ENCODE measurements at regions not wholly inside any gene's neighbourhood (a gene's known extent, or its start where the extent isn't known, plus 50 kb on each side); places are given as distances from the start of the nearest gene placed in this dataset.

- H3K4me1 ChIP-seq (ENCODE audit: control insufficient read depth, insufficient read depth, low read length), result no peaks in the 10 kb centered on the region
- no peaks in the 10 kb centered on the region for H3K27me3 ChIP-seq (replicated peaks in 1 of 2; ENCODE audit: control insufficient read depth in 2 of 2, insufficient read depth in 2 of 2, low read length in 1 of 2)
- DNase-seq (ENCODE audit: low read depth, low spot score), result no peak
- in situ Hi-C loops (cut with MboI) (no loop called here), intact Hi-C loops (cut with micrococcal nuclease; ENCODE audit: unreplicated experiment) (no loop called here)
- no peaks in the 10 kb centered on the region for H3K36me3 ChIP-seq (ENCODE audit: control insufficient read depth in 2 of 2, insufficient read depth in 2 of 2, low read length in 1 of 2)
- CTCF ChIA-PET, result no interaction called here
- no peak for FAIRE-seq
- BruUV-seq (replicated peaks), result no TSS peak
- no peaks in the 10 kb centered on the region; the same call in 2 of the 3 replicates for H3K9me3 ChIP-seq (replicated peaks; ENCODE audit: control insufficient read depth, insufficient read depth, low read length)
- H3K79me2 ChIP-seq (ENCODE audit: control insufficient read depth, insufficient read depth, low read length), result no peaks in the 10 kb centered on the region
- RAD21 ChIA-PET (ENCODE audit: unreplicated experiment), result no interaction called here
- WGBS (ENCODE audit: insufficient coverage, insufficient replicate concordance, low lambda C conversion rate, missing lambda C conversion rate), result 29% methylated on average over 6 of the region's 6 CpGs
- no peaks in the 10 kb centered on the region for H4K20me1 ChIP-seq (ENCODE audit: control insufficient read depth, insufficient read depth)
- H3K4me3 ChIP-seq, result no peak overlapping the region
- ATAC-seq, result no peak
- H3K27ac ChIP-seq (ENCODE audit: control insufficient read depth, insufficient read depth), result no peak overlapping the region
- SMC1A ChIA-PET (ENCODE audit: uncharacterized antibody, unreplicated experiment), result no interaction called here
- no peak for TF ChIP-seq BCL11A (IDR thresholded peaks at IDR 0.05; ENCODE audit: low read depth, low read length)
- TF ChIP-seq ZNF384 (IDR thresholded peaks at IDR 0.05; ENCODE audit: borderline replicate concordance, low read depth, low read length), result no peak
- TF ChIP-seq BACH1 (IDR thresholded peaks at IDR 0.05; ENCODE audit: borderline replicate concordance), result no peak
- TF ChIP-seq ESRRA (IDR thresholded peaks at IDR 0.05; ENCODE audit: low read length), result no peak
- H3K4me2 ChIP-seq (ENCODE audit: control insufficient read depth, insufficient read depth), result no peak overlapping the region
- no peak overlapping the region for H2AFZ ChIP-seq (ENCODE audit: control insufficient read depth, low read depth, low read length)
- H3K9ac ChIP-seq (ENCODE audit: control insufficient read depth, insufficient read depth, low read length), result no peak overlapping the region
- POLR2A ChIA-PET, result no interaction called here
Measured at GRCh38 chr2:114065731-114066130, 175.8 kb downstream of the ACTR3 start.

GRCh38 chr2:114066186-114066747 is 176.4 kb downstream of the ACTR3 start:
- ATAC-seq (no peak), FAIRE-seq (no peak), DNase-seq (ENCODE audit: low read depth, low spot score) (no peak)
- ChIA-PET CTCF (no interaction called here), POLR2A (no interaction called here), RAD21 (ENCODE audit: unreplicated experiment) (no interaction called here), SMC1A (ENCODE audit: uncharacterized antibody, unreplicated experiment) (no interaction called here)
- Histone ChIP-seq H4K20me1 (ENCODE audit: control insufficient read depth, insufficient read depth) (no peaks in the 10 kb centered on the region), H3K27me3 (replicated peaks in 1 of 2; ENCODE audit: control insufficient read depth in 2 of 2, insufficient read depth in 2 of 2, low read length in 1 of 2) (no peaks in the 10 kb centered on the region), H3K27ac (ENCODE audit: control insufficient read depth, insufficient read depth) (no peak overlapping the region), H3K4me2 (ENCODE audit: control insufficient read depth, insufficient read depth) (no peak overlapping the region), H2AFZ (ENCODE audit: control insufficient read depth, low read depth, low read length) (no peak overlapping the region), H3K79me2 (ENCODE audit: control insufficient read depth, insufficient read depth, low read length) (no peaks in the 10 kb centered on the region), H3K36me3 (ENCODE audit: control insufficient read depth in 2 of 2, insufficient read depth in 2 of 2, low read length in 1 of 2) (no peaks in the 10 kb centered on the region), H3K9me3 (replicated peaks; ENCODE audit: control insufficient read depth, insufficient read depth, low read length) (no peaks in the 10 kb centered on the region; the same call in 2 of the 3 replicates), H3K4me3 (no peak overlapping the region), H3K4me1 (ENCODE audit: control insufficient read depth, insufficient read depth, low read length) (no peaks in the 10 kb centered on the region), H3K9ac (ENCODE audit: control insufficient read depth, insufficient read depth, low read length) (no peak overlapping the region)
- in situ Hi-C loops (cut with MboI), result no loop called here
- no TSS peak for BruUV-seq (replicated peaks)
- intact Hi-C loops (cut with micrococcal nuclease; ENCODE audit: unreplicated experiment), result no loop called here
- 4% methylated on average over 2 of the region's 2 CpGs for WGBS (ENCODE audit: insufficient coverage, insufficient replicate concordance, low lambda C conversion rate, missing lambda C conversion rate)
- no peak for TF ChIP-seq CUX1 (IDR thresholded peaks at IDR 0.05; ENCODE audit: insufficient replicate concordance, low read depth, low read length)
- no peak for TF ChIP-seq USF1 (IDR thresholded peaks at IDR 0.05; ENCODE audit: borderline replicate concordance, extremely low read length, insufficient read depth, low read depth, low read length)
- TF ChIP-seq IKZF1 (conservative IDR thresholded peaks at IDR 0.05), result no peak
- TF ChIP-seq NR2F1 (conservative IDR thresholded peaks at IDR 0.05), result no peak
- no peak for TF ChIP-seq BCL11A (IDR thresholded peaks at IDR 0.05; ENCODE audit: low read depth, low read length)
- no peak for TF ChIP-seq RAD51 (IDR thresholded peaks at IDR 0.05)
- TF ChIP-seq BHLHE40 (IDR thresholded peaks at IDR 0.05; ENCODE audit: borderline replicate concordance in 1 of 2, low read depth in 2 of 2, low read length in 1 of 2), result no peak
- TF ChIP-seq CREB1 (IDR thresholded peaks at IDR 0.05; ENCODE audit: low read depth), result no peak
- no peak for TF ChIP-seq BRCA1 (IDR thresholded peaks at IDR 0.05; ENCODE audit: low read depth, low read length)
- no peak for TF ChIP-seq SMAD1 (IDR thresholded peaks at IDR 0.05; ENCODE audit: low read depth, partially characterized antibody)
